GM23338 (cell line): ENCODE measurements at regions not wholly inside any gene's neighbourhood (a gene's known extent, or its start where the extent isn't known, plus 50 kb on each side); places are given as distances from the start of the nearest gene placed in this dataset.

Experiments
- ATAC-seq: fragments of 200-7000 bp; cut with Tn5 transposase; 3 replicates; pipeline ENCODE4 v1.9.1; 2020
- DNase-seq: peaks from one replicate; pipeline ENCODE4 v3.0.0-alpha.2; 2015; ENCODE audit warnings: low spot score
- H2AFZ ChIP-seq: fragments of 200-600 bp; sonication (generic); 2 replicates; pipeline ENCODE4 v1.8.0; 2016; ENCODE audit warnings: antibody characterized with exemption, mild to moderate bottlenecking, moderate library complexity
- H3F3A ChIP-seq: fragments of 200-600 bp; sonication (generic); replicated peaks from 2 replicates; pipeline ENCODE4 v1.8.0; 2017; ENCODE audit warnings: antibody characterized with exemption, mixed run types, low read depth
- H3K27ac ChIP-seq: fragments of 200-600 bp; sonication (generic); 2 replicates; pipeline ENCODE4 v1.6.1; 2016; ENCODE audit warnings: low read depth
- H3K27me3 ChIP-seq: fragments of 200-600 bp; sonication (generic); 2 replicates; pipeline ENCODE4 v1.8.0; 2016; ENCODE audit warnings: mild to moderate bottlenecking, mixed run types, moderate library complexity; ENCODE audit not compliant: insufficient read depth
- H3K36me3 ChIP-seq: fragments of 200-600 bp; sonication (generic); 2 replicates; pipeline ENCODE4 v1.8.0; 2016; ENCODE audit warnings: mild to moderate bottlenecking; ENCODE audit not compliant: insufficient read depth
- H3K4me1 ChIP-seq: fragments of 200-600 bp; sonication (generic); 2 replicates; pipeline ENCODE4 v1.8.0; 2016; ENCODE audit warnings: mild to moderate bottlenecking, moderate library complexity; ENCODE audit not compliant: insufficient read depth
- H3K4me2 ChIP-seq: fragments of 200-600 bp; sonication (generic); 2 replicates; pipeline ENCODE4 v1.7.1; 2017; ENCODE audit warnings: mixed run types
- H3K4me3 ChIP-seq: fragments of 200-600 bp; sonication (generic); 2 replicates; pipeline ENCODE4 v1.6.1; 2016; ENCODE audit warnings: mixed run types
- H3K79me2 ChIP-seq: fragments of 200-600 bp; sonication (generic); replicated peaks from 2 replicates; pipeline ENCODE4 v1.8.0; 2017; ENCODE audit warnings: mild to moderate bottlenecking; ENCODE audit not compliant: insufficient read depth
- H3K9me2 ChIP-seq: fragments of 200-600 bp; sonication (generic); 2 replicates; pipeline ENCODE4 v1.8.0; 2017; ENCODE audit not compliant: insufficient read depth
- H4K20me1 ChIP-seq: fragments of 200-600 bp; sonication (generic); replicated peaks from 2 replicates; pipeline ENCODE4 v1.8.0; 2017; ENCODE audit warnings: mild to moderate bottlenecking; ENCODE audit not compliant: insufficient read depth
- H3K27ac Mint-ChIP-seq: 2 replicates; pipeline ENCODE4 v1.8.0; 2020; ENCODE audit warnings: inconsistent platforms, mild to moderate bottlenecking, moderate library complexity, mixed read lengths
- H3K27me3 Mint-ChIP-seq: 3 replicates; pipeline ENCODE4 v1.8.0; 2022; ENCODE audit warnings: low read depth, mild to moderate bottlenecking, moderate library complexity, mixed read lengths, inconsistent platforms; ENCODE audit not compliant: insufficient read depth, poor library complexity
- H3K36me3 Mint-ChIP-seq: 3 replicates; pipeline ENCODE4 v1.8.0; 2021; ENCODE audit warnings: low read depth, mild to moderate bottlenecking, inconsistent platforms, moderate library complexity, mixed read lengths
- H3K4me1 Mint-ChIP-seq: 3 replicates; pipeline ENCODE4 v1.8.0; 2020; ENCODE audit warnings: mild to moderate bottlenecking, inconsistent platforms, mixed read lengths
- H3K4me3 Mint-ChIP-seq: 3 replicates; pipeline ENCODE4 v1.8.0; 2021; ENCODE audit warnings: moderate library complexity, mild to moderate bottlenecking, inconsistent platforms, mixed read lengths
- H3K9me3 Mint-ChIP-seq: 3 replicates; pipeline ENCODE4 v1.8.0; 2020; ENCODE audit warnings: moderate library complexity, mild to moderate bottlenecking, inconsistent platforms, mixed read lengths
- CREB1 ChIP-seq: fragments of 250-450 bp; sonication (Bioruptor Pico); IDR thresholded peaks from 2 replicates; pipeline ENCODE4 v1.5.0; 2020; ENCODE audit warnings: low read depth, mild to moderate bottlenecking, moderate library complexity
- CTCF ChIP-seq, 2 experiments: fragments of 200-600 bp in 1 of 2; sonication (generic) in 1 of 2; conservative IDR thresholded peaks; 2 replicates each; pipeline versions ENCODE4 v1.5.1 to v1.6.1; 2016 to 2017; ENCODE audit warnings: antibody characterized with exemption in 2 of 2, low read depth in 2 of 2, mild to moderate bottlenecking in 2 of 2, moderate library complexity in 1 of 2
- ETS1 ChIP-seq: IDR thresholded peaks from 2 replicates; pipeline ENCODE4 v1.6.1; 2016; ENCODE audit warnings: antibody characterized with exemption
- EZH2 ChIP-seq: fragments of 200-600 bp; sonication (generic); IDR thresholded peaks from one replicate; pipeline ENCODE4 v1.8.0; 2017; ENCODE audit warnings: antibody characterized with exemption, mild to moderate bottlenecking, low read depth; ENCODE audit not compliant: unreplicated experiment
- EZH2phosphoT487 ChIP-seq: fragments of 200-600 bp; sonication (generic); IDR thresholded peaks from one replicate; pipeline ENCODE4 v1.8.1; 2018; ENCODE audit warnings: antibody characterized with exemption; ENCODE audit not compliant: unreplicated experiment
- JUNB ChIP-seq: IDR thresholded peaks from one replicate; pipeline ENCODE4 v1.6.1; 2016; ENCODE audit warnings: antibody characterized with exemption; ENCODE audit not compliant: unreplicated experiment
- NANOG ChIP-seq: IDR thresholded peaks from 2 replicates; pipeline ENCODE4 v1.6.1; 2016; ENCODE audit warnings: antibody characterized with exemption, borderline replicate concordance
- REST ChIP-seq: IDR thresholded peaks from one replicate; pipeline ENCODE4 v1.6.1; 2018; ENCODE audit warnings: antibody characterized with exemption; ENCODE audit not compliant: unreplicated experiment
- ZNF114 ChIP-seq: fragments of 250-450 bp; sonication (Bioruptor Pico); IDR thresholded peaks from 2 replicates; pipeline ENCODE4 v1.5.0; 2020; ENCODE audit warnings: mild to moderate bottlenecking, moderate library complexity
- ZNF331 ChIP-seq: fragments of 250-450 bp; sonication (Bioruptor Pico); IDR thresholded peaks from 2 replicates; pipeline ENCODE4 v1.5.0; 2020; ENCODE audit warnings: low read depth, mild to moderate bottlenecking, moderate library complexity

- Mint-ChIP-seq H3K36me3 (no peaks in the 10 kb centered on the region; the same call in 2 of the 3 replicates), H3K4me3 (no peak overlapping the region), H3K27ac (no peak overlapping the region), H3K4me1 (peaks cover 7% of the 10 kb centered on the region), H3K27me3 (peaks cover 14% of the 10 kb centered on the region), H3K9me3 (no peaks in the 10 kb centered on the region; the same call in 2 of the 3 replicates)
- Histone ChIP-seq H3K9me2 (no peaks in the 10 kb centered on the region), H3K4me3 (no peak overlapping the region), H2AFZ (no peak overlapping the region), H3K4me2 (no peak overlapping the region), H3K27me3 (no peaks in the 10 kb centered on the region), H3K27ac (no peak overlapping the region), H3F3A (no peaks in the 10 kb centered on the region), H3K36me3 (no peaks in the 10 kb centered on the region), H3K4me1 (no peaks in the 10 kb centered on the region), H4K20me1 (no peaks in the 10 kb centered on the region), H3K79me2 (no peaks in the 10 kb centered on the region)
- no peak for DNase-seq
- no peak for ATAC-seq
- TF ChIP-seq EZH2: no peak
These were observed 120.1 kb downstream of the TWIST2 start for GRCh38 chr2:238967978-238968360.

GRCh38 chr2:238968616-238969384 lies 120.9 kb downstream of the TWIST2 start:
- no peaks in the 10 kb centered on the region for H3F3A ChIP-seq
- Mint-ChIP-seq H3K27ac (no peak overlapping the region), H3K4me1 (peaks cover 7% of the 10 kb centered on the region), H3K36me3 (no peaks in the 10 kb centered on the region; the same call in 2 of the 3 replicates), H3K27me3 (peaks cover 11% of the 10 kb centered on the region), H3K4me3 (no peak overlapping the region), H3K9me3 (no peaks in the 10 kb centered on the region; the same call in 2 of the 3 replicates)
- no peak for DNase-seq
- no peaks in the 10 kb centered on the region for H3K4me1 ChIP-seq
- H3K27ac ChIP-seq: no peak overlapping the region
- H3K27me3 ChIP-seq: no peaks in the 10 kb centered on the region
- H4K20me1 ChIP-seq: no peaks in the 10 kb centered on the region
- no peak overlapping the region for H3K4me2 ChIP-seq
- H3K36me3 ChIP-seq: no peaks in the 10 kb centered on the region
- no peaks in the 10 kb centered on the region for H3K9me2 ChIP-seq
- H3K79me2 ChIP-seq: no peaks in the 10 kb centered on the region
- no peak overlapping the region for H2AFZ ChIP-seq
- no peak overlapping the region for H3K4me3 ChIP-seq
- no peak for ATAC-seq
- no peak for TF ChIP-seq CREB1 (CRISPR knock-in tag)
- TF ChIP-seq NANOG: no peak
- TF ChIP-seq ETS1: no peak
- TF ChIP-seq REST: no peak
- no peak for TF ChIP-seq CTCF (conservative IDR thresholded peaks at IDR 0.05; ENCODE audit: low read depth in 2 of 2)
- no peak for TF ChIP-seq ZNF331
- TF ChIP-seq ZNF114 (CRISPR knock-in tag): no peak
- TF ChIP-seq EZH2phosphoT487: no peak
- no peak for TF ChIP-seq JUNB
